OCI-LY1 (cell line): ENCODE measurements at regions not wholly inside any gene's neighbourhood (a gene's known extent, or its start where the extent isn't known, plus 50 kb on each side); places are given as distances from the start of the nearest gene placed in this dataset.

Experiments
- H2AFZ ChIP-seq: fragments of 200-600 bp; sonication (generic), shearing (Covaris generic); 2 replicates; pipeline ENCODE4 v1.6.0; 2014; ENCODE audit warnings: antibody characterized with exemption, mild to moderate bottlenecking, low read length
- H3F3A ChIP-seq: fragments of 200-600 bp; sonication (generic), shearing (Covaris generic); 2 replicates; pipeline ENCODE4 v1.6.0; 2014; ENCODE audit warnings: mild to moderate bottlenecking, antibody characterized with exemption, low read length, moderate library complexity; ENCODE audit not compliant: insufficient read depth
- H3K27ac ChIP-seq: fragments of 200-600 bp; sonication (generic); 2 replicates; pipeline ENCODE4 v1.5.1; 2014; ENCODE audit warnings: low read length, mixed run types, mild to moderate bottlenecking, low read depth; ENCODE audit not compliant: poor library complexity, severe bottlenecking
- H3K27me3 ChIP-seq: fragments of 200-600 bp; sonication (generic); 2 replicates; pipeline ENCODE4 v1.6.0; 2014; ENCODE audit warnings: antibody characterized with exemption, mild to moderate bottlenecking, low read length, moderate library complexity; ENCODE audit not compliant: insufficient read depth
- H3K36me3 ChIP-seq: fragments of 200-600 bp; sonication (generic); 2 replicates; pipeline ENCODE4 v1.6.1; 2014; ENCODE audit warnings: mild to moderate bottlenecking, antibody characterized with exemption, low read length, moderate library complexity, mixed read lengths; ENCODE audit not compliant: insufficient read depth
- H3K4me1 ChIP-seq: fragments of 200-600 bp; sonication (generic); 2 replicates; pipeline ENCODE4 v1.5.1; 2014; ENCODE audit warnings: mild to moderate bottlenecking, low read length, moderate library complexity; ENCODE audit not compliant: insufficient read depth, severe bottlenecking
- H3K4me2 ChIP-seq: fragments of 200-600 bp; sonication (generic), shearing (Covaris generic); 2 replicates; pipeline ENCODE4 v1.6.1; 2014; ENCODE audit warnings: low read length
- H3K4me3 ChIP-seq: fragments of 200-600 bp; sonication (generic); 2 replicates; pipeline ENCODE4 v1.5.1; 2014; ENCODE audit warnings: low read length, low read depth, mild to moderate bottlenecking, mixed read lengths; ENCODE audit not compliant: poor library complexity, severe bottlenecking
- H3K79me2 ChIP-seq: fragments of 200-600 bp; shearing (Covaris generic); 2 replicates; pipeline ENCODE4 v1.6.1; 2016; ENCODE audit warnings: mixed run types, low read length, mixed read lengths; ENCODE audit not compliant: insufficient read depth
- H3K9ac ChIP-seq: fragments of 200-600 bp; sonication (generic), shearing (Covaris generic); 2 replicates; pipeline ENCODE4 v1.6.1; 2014; ENCODE audit warnings: mild to moderate bottlenecking, low read length, mixed read lengths
- H3K9me2 ChIP-seq: fragments of 200-600 bp; sonication (generic), shearing (Covaris generic); 2 replicates; pipeline ENCODE4 v1.6.1; 2014; ENCODE audit warnings: low read depth, mild to moderate bottlenecking, low read length, mixed read lengths
- H3K9me3 ChIP-seq: fragments of 200-600 bp; shearing (Covaris generic); 2 replicates; pipeline ENCODE4 v1.6.1; 2014; ENCODE audit warnings: low read length, mixed read lengths
- H4K20me1 ChIP-seq: fragments of 200-600 bp; sonication (generic), shearing (Covaris generic); 2 replicates; pipeline ENCODE4 v1.6.0; 2016; ENCODE audit warnings: mild to moderate bottlenecking, low read length; ENCODE audit not compliant: insufficient read depth
- CTCF ChIP-seq: fragments of 200-600 bp; sonication (generic), shearing (Covaris generic); IDR thresholded peaks from 2 replicates; pipeline ENCODE4 v1.5.1; 2017; ENCODE audit warnings: mild to moderate bottlenecking, antibody characterized with exemption, low read length, moderate library complexity, mixed read lengths
- EZH2 ChIP-seq: fragments of 200-600 bp; sonication (generic), shearing (Covaris generic); IDR thresholded peaks from 2 replicates; pipeline ENCODE4 v1.8.0; 2017; ENCODE audit warnings: borderline replicate concordance, mixed run types, mild to moderate bottlenecking, antibody characterized with exemption, low read length, moderate library complexity, mixed read lengths

- Histone ChIP-seq H3K9me2 (no peaks in the 10 kb centered on the region), H4K20me1 (no peaks in the 10 kb centered on the region), H3K9me3 (no peaks in the 10 kb centered on the region), H3K79me2 (no peaks in the 10 kb centered on the region), H3K4me2 (no peak overlapping the region), H3K4me1 (no peaks in the 10 kb centered on the region), H3K4me3 (no peak overlapping the region), H3K9ac (no peak overlapping the region), H3K36me3 (no peaks in the 10 kb centered on the region), H3K27me3 (no peaks in the 10 kb centered on the region), H2AFZ (no peak overlapping the region), H3K27ac (no peak overlapping the region), H3F3A (no peaks in the 10 kb centered on the region)
- TF ChIP-seq EZH2 (no peak), CTCF (no peak)
Observed at GRCh38 chr9:10818206-10818605, 205.4 kb upstream of the PTPRD start.

GRCh38 chr9:10835791-10836463 is 223.1 kb upstream of the PTPRD start:
- Histone ChIP-seq H3K36me3 (no peaks in the 10 kb centered on the region), H3F3A (no peaks in the 10 kb centered on the region), H3K4me3 (no peak overlapping the region), H3K79me2 (no peaks in the 10 kb centered on the region), H3K9ac (no peak overlapping the region), H3K27ac (no peak overlapping the region), H3K27me3 (no peaks in the 10 kb centered on the region), H3K9me3 (no peaks in the 10 kb centered on the region), H3K9me2 (no peaks in the 10 kb centered on the region), H4K20me1 (no peaks in the 10 kb centered on the region), H3K4me1 (no peaks in the 10 kb centered on the region), H2AFZ (no peak overlapping the region), H3K4me2 (no peak overlapping the region)
- no peak for TF ChIP-seq EZH2
- TF ChIP-seq CTCF: no peak

GRCh38 chr9:10843151-10843550 is 230.3 kb upstream of the PTPRD start:
- Histone ChIP-seq H3K27ac (no peak overlapping the region), H3F3A (no peaks in the 10 kb centered on the region), H3K9me3 (no peaks in the 10 kb centered on the region), H2AFZ (no peak overlapping the region), H4K20me1 (no peaks in the 10 kb centered on the region), H3K4me3 (no peak overlapping the region), H3K79me2 (no peaks in the 10 kb centered on the region), H3K9ac (no peak overlapping the region), H3K4me2 (no peak overlapping the region), H3K9me2 (no peaks in the 10 kb centered on the region), H3K27me3 (no peaks in the 10 kb centered on the region), H3K36me3 (no peaks in the 10 kb centered on the region), H3K4me1 (no peaks in the 10 kb centered on the region)
- TF ChIP-seq EZH2 (no peak), CTCF (no peak)
